ENCODE measurements at regions not wholly inside any gene's neighbourhood (a gene's known extent, or its start where the extent isn't known, plus 50 kb on each side); places are given as distances from the start of the nearest gene placed in this dataset.

DNA sequence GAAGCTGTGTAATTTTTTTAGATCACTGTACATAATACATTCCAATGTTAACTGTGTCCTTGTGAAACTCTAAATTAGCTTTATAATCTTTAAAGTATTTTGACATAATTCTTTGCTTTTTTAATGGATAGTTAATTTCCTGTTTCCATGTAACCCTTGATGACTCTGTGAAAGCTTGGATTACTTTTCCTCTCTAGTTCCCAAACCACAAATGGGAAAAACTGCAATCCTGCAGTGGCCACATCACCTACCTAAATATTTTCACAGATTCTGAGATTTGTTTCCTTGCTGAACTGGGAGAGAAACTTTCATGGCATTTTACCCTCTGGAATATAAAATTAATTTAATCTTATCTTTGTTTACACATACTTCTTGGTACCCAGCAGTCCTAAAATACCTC is 161.6 kb upstream of the CCDC68 start:
- no peak for DNase-seq

DNA sequence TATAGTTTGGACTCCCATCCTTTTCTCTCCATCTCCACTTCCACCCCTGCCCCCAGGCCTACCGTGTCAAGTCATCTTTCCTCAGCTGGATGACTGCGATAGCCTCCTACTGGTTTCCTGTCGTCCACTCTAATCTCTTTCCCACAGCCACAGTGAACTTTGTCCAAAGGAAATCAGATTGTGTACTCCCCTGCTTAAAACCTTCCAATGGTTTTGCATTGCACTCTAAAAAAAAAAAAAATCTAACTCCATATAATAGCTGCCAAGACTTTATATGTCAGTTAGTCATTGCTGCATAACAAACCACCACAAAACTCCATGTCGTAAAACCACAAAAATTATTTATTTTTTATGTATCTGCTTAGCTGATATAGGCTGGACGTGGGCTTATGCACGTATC is 160.2 kb upstream of the CCDC68 start:
- no peak for DNase-seq

DNA sequence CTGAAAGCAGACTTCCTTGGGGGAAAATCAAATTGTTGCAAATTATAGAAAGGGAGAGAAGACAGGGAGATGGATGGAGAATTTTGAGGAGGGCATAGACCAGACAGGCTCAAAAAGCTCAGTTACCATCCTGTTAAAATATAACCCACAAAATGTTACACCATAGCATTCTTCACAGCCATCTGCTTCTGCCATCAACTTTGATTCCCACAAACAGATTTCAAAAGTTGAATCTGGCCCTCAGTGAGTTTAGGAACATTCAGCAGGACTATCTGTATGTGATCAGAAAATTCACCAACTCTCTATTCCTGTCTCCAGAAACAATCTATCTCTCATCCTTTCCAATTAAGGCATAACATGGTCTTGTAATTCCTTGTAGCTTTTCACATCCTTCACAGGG is 159.8 kb upstream of the CCDC68 start:
- no peak for DNase-seq

DNA sequence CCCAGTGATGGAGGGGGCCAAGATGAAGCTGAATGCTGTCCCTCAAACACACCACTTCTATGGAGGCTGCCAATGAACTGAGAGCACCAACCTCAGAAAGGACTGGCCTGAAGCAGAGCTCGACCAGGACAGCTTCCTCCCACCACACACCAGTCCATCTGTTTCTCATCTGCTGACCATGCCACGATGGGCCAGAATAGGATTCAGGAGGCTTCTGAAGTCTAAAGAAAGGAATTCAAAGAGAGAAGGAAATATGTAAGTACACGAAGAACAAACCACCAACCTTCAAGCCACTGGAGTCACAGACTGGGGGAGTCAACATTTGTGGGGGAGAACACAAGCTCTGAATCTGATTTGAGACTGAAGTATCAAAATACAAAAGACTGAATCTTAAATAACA is 157.6 kb upstream of the CCDC68 start:
- DNase-seq: no peak

DNA sequence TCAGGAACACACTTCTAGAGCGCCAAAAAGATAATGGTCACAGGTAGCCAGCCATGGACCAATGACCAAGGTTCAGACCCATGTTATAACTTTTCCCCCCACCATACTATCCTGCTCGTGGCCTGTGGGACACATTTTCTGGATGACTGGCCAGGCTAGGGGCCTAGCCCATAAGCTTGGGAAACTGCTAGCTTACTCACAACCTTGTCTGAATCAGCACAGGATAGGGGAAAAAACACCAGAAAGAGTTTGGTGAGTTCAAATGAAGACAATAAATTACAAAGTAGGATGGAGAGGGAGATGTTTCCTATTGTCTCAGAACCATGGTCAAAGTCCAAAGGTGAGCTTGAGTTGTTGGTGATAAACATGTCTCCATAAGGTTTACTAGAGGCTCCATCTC is 156.3 kb upstream of the CCDC68 start:
- DNase-seq: no peak

DNA sequence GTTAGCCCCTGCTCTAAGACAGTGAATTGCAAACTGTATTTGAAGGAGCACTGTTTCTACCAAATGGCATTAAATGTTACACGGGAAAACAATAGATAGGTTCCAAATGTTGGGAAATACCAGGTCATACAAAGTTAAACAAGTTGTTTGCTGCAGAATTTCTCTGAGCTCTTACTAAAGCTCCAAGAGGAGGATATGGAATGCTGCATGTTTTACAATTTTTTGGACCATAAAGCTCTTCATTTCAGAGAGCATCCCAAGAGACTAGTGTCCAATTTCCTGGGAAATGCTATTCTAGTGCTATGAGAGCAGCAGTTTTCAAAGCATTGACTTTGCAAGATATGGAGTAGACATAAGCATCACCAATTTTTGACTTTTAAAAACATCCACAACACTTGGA is 155.6 kb upstream of the CCDC68 start:
- DNase-seq: no peak

DNA sequence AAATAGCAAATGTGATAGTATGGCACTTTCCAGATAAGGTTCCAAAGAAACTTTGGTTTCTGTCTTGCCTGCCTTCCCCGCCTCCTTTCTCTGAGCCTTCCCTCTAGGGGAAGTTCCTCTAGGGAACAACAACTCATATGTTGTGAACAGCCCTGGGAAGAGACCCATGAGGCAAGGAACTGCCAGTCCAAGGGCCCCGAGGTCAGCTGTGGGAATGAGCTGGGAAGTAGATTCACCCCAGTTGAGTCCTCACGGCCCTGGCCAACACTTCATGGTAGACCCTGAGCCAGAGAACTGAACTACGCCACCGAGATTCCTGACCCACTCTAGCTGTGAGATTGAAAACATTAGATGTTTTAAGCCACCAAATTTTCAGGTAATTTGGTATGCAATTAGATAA is 154.5 kb upstream of the CCDC68 start:
- DNase-seq: no peak

DNA sequence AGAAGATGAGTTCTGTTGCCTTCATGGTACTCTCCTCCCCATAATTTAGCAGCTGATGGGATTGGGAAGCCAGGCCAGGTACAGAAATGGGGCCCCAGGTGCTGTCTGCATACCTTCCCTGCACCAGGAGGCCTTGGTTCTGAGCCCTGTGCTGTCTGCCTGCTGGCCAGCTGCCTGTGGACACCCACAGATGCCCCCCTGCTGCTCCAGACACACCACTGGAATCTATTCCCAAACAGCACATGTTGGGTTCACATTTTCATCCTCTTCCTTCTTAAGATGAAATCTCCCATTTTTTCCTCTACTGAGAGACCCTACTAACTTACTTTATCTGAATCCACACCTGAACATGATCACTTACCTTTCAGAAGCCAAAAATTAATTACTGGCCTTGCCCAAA is 152.0 kb upstream of the CCDC68 start:
- DNase-seq: no peak

DNA sequence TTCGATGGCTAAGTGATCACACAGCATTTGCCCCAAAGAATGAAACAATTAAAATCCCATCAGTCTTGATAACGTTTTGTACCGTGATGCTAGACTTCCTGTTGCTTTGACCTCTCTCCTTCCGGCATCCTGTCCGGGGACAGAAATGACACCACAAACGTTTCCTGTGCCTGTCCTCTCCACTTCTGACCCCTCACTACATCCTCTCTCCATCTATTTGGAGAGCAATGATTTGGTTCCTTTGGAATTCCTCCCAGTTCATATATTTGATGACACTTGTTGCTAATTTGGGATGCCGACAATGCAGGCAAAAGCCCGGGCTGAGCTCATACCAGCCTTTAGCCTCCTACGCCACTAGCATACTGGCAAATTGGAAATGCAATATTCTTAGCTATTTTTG is 151.2 kb upstream of the CCDC68 start:
- no peak for DNase-seq

DNA sequence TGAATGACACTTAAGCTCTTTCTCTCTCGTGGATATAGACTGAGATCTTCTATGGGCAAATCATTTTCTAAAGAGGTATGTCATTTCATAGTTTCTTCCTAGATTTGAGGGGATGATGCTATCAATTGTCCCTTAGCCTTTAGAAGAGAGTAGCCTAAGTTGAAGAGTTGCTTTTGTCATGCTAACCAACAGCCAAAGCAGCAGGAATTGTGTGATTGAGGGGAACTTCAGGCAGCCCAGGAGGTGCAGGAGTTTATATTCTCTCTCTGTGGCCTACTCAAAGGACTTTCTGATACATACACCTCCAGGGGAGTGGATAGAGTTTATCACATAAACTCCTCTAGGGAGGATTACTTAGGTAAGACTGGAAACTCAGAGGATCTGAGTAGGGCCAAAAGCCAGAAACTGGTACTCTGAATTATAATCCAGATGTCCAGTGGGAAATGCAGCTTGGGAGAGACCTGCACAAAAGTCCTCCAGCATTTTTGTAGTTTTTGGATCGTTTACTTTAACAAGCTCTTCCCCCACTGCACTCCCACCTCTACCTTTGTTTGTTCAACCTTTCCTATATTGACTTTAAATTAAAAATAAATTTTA is 150.7 kb upstream of the CCDC68 start:
- no peak for DNase-seq

DNA sequence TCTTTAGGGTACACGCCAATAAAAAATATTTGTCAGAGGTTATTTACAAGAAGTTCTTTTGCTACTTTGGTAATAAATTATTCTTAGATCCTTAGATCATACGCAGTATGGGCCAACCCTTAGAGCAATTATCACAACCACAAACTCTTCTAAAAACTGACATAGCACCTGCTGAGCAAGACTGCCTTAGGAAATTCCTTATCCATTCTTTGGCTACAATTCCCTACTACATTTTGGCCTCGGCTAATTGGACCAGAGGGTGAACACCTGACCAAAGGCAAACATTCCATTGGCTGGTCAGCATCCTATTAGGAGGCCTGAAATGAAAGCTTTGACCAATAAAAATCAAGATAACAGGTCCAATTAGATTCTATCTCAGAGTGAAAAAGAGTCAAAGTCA is 147.6 kb upstream of the CCDC68 start:
- DNase-seq: no peak

DNA sequence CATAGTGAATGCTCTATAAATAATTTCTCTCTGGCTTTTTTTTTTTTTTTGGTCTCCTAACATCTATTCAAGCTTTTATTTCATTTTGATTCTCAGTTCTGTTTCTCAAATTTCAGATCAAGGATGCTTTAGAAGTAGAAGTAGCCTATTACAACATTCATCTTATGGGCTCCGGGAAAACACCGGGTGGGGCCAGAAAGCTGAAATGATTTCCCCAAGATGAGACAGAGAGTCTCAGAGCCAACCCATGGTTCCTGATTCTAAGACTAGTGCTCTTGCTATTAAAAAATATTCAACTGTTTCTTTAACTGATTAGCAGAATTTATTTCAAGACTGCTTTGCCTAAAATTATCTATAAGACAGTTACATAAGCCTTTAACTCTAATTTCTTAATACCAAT is 147.2 kb upstream of the CCDC68 start:
- DNase-seq: no peak

DNA sequence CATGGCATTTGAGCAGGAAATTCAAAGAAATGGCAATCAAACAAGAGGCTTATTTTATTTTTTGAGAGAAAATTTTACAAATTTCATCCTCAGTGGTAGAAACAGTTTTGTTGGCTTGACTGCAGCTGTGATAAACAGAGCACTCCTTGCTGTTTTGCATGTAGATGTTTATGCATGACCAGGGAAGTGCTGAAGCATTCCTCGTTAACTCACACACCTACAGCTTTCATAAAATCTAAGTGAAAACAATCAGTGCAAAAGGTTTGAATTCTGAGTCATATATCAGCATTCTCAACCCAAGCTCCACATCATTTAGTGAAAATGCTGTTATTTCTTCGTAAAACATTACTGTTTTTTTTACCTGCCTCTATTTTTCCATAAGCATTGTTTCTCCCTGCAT is 146.6 kb upstream of the CCDC68 start:
- DNase-seq: no peak

DNA sequence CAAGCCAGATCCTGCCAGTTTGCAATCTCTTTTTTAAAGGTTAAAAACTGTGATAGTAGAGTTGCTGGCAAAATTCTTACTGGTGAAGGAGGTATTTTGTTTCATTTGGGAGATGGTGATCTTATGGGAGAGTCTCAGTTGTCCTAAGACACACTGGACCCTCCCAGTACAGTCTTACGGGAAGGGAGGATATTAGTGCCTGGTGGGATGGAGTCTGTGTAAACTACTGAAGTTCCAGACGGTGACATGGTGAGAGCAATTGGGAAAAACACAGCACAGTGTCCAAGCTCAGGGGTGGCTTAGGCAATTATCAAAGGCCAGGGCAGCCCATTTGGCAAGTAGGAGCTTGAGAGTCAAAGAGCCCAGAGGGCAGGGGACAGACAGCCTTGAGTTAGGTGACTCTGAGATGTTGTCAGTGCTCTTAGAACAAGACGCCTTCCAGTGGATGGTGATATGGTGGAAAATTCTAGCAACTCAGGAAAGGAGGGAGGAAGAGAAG is 143.7 kb upstream of the CCDC68 start:
- DNase-seq: no peak

DNA sequence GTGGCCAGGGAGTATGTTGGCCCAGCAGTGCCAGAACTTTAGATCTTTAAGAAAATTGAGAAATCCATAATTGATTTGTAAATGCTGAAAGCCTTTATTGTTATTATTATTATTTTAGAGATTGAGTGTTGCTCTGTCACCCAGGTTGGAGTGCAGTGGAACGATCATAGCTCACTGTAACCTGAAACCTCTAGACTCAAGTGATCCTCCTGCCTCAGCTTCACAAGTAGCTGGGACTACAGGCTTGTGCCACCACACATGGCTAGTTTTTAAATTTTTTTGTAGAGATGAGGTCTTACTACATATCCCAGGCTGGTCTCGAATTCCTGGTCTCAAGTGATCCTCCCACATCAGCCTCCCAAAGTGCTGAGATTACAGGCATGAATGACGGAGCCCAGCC is 143.2 kb upstream of the CCDC68 start:
- DNase-seq: no peak

DNA sequence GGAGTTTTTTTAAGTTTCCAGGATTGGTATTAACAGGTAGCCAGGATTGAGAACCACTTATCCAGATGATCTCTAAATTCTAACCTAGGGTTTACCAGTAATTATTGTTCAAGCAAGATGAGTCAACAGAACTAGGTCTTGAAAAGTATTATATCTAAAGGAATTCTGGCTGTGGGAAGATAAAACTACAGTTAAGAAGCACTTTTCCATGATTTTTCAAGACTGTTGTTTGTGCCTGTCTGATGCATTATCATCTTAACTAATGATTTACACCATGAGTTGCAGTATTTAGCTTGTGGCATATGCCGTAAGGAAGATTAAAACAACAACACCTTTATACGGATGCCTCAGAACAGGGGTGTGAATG is 142.2 kb upstream of the CCDC68 start:
- no peak for DNase-seq

DNA sequence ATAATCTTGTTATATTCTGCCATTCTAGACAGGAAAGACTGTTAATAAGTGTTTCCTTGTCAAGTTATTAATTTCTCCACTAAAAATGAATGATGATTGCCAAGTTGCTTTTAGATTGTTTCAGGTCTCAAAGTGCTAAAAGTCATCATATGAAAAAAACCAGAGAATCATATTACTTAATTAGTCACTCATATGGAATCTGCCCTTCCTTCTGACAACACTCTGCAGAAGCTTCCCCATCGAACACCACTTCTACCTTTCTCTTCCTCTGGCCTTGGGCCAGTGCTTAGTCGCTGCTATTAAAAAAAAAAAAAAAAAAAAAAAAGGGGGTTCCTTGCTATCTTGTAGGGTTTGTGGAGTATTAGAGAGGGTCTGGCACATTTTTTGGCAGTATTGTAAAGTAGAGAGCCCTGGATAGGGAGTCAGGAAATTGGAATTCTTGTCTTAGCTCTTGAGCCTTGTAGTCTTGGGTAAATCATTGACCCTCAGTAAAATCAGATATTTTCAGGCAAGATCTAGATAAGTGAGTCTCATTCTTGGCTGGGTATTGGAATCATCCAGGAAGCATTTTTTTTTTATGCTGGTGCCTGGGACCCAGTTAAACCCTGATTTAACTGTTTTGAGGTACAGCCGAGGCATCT is 141.7 kb upstream of the CCDC68 start:
- DNase-seq: no peak

DNA sequence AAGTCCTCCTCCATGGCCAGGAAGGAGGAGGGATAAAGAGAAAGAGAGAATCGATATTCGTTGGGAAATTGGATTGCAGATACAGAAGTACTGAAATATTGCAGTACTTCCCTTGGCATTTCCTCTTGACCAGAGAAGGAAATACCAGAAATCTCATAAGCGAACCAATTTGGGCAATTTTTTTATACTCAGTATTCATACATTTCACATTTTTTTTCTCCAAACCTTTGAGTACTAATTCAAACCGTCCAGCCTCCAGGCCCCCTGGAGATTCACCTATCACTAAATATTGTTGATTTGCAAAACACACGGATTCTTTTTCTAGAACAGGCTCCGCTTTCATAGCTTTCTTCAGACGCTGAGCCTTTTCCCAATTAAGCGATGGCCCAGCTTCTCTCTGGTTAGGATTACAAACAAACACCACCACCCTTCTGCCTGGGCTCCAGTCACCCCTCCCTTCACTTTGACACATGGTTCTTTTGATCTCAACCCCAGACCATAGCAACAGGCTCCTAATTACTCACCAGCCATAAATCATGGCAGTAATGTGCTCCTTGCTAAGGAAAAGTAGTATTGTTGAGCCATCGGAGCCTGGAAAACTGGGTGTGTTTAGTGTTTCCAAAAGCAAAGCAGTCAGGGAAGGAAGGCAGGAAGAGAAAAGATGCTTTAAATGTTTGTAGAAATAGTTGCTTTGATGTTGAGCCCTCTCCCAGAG is 138.4 kb upstream of the CCDC68 start:
- no peak for DNase-seq

DNA sequence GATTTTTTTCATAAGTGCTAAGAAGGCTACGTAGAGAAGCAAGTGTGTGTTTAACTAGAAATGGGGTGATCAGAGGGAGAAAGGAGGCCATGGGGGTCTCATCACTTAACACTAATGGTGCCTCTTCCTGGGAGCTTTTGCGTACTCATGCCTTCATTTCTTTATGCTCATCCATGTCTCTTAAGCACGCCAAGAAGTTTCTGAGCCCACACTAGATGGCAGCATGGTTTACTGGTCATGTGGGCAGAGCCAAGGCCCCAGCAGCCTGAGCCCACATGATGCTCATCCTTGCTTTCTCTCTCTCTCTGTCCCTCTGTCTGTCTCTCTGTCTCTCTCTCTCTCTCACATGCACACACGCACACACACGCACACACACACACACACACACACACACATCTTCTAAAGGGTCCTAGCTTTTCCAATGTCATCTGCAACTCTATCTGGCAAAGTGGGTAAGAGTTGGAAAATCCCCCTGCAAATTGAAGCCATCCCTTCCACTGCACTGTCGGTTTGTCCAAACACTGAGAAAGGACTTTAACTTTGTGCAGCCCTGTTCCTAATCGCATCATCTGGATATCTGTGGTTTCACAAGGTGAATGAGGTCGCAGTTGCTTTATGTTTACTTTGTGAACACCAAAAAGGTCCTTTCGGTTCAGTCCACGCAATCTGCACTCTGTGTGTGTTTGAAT is 137.1 kb upstream of the CCDC68 start:
- peak in 39 of 58 donors; percentile 3 to 55 (median 27) for DNase-seq

DNA sequence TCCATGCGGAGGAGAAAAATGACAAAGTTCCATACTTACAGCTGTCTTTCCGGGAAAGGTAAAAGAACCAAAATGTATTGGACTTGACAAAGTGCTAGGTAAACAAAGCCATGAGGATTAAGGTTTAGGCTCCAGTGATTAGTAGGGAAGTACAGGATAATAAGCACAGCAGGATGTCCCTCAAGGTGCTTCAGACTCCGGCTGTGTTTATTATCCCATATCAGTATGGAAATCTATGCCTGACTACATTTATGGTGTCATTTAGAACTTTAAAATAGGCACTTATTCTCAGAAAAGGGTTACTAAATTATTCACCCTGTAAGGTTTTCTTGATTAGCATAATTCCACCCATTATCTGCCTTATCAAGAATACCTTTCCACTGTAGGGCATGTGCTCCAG is 136.3 kb upstream of the CCDC68 start:
- no peak for DNase-seq

DNA sequence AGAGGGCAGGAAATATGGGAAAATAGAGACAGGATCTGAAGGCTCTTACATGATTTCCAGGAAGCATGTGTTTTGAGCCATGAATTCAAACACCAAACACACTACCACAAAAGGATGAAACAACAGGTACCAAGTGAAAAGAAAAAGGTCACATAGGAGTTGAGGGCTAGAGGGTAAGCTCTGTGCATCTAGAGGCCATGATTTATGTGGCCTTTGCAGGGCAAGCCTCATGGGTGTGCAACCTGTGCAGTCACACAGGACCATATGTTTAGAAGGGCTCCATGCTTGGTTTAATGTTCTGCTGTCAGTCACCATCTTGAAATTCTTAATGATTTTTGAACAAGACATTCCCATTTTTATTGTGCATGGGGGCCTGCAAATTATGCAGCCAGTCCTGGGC is 134.5 kb upstream of the CCDC68 start:
- DNase-seq: no peak

DNA sequence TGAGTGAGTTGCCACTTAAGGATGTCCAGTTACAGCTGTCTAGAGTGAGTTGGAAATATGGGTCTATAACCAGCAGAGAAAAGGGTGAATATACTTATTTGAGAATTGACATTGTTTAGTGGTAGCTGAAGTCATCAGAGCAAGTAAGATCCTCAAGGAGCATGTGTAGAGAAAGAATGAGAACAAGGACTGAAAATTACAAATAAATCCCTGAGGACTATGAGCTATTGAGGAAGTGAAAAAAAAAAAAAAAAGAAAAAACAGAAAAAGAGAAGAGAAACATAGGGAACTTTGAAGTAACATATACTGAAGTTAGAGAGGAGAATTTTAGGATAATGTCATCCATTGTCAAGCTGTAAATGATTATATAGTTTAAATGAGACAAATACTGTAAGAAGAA is 134.0 kb upstream of the CCDC68 start:
- DNase-seq: no peak
